Activated naive CD8-positive, alpha-beta T cell treated with anti-CD3 and anti-CD28 coated beads, Interleukin-2, amount 50 U/mL, for 24 hours (primary cell): ENCODE measurements at regions not wholly inside any gene's neighbourhood (a gene's known extent, or its start where the extent isn't known, plus 50 kb on each side); places are given as distances from the start of the nearest gene placed in this dataset.

ENCODE experiments used
- ATAC-seq: fragments of 150-1000 bp; cut with Tn5 transposase; one replicate; pipeline ENCODE4 v1.10.0; 2021
- DNase-seq: peaks from one replicate; pipeline ENCODE4 v3.0.0; 2021
- H3K27ac Mint-ChIP-seq: one replicate; pipeline ENCODE4 v1.8.0; 2021; ENCODE audit warnings: mild to moderate bottlenecking, mixed read lengths
- H3K27me3 Mint-ChIP-seq: one replicate; pipeline ENCODE4 v1.8.0; 2021; ENCODE audit warnings: mixed read lengths
- H3K36me3 Mint-ChIP-seq: one replicate; pipeline ENCODE4 v1.8.0; 2021; ENCODE audit warnings: low read depth, mixed read lengths
- H3K4me1 Mint-ChIP-seq: one replicate; pipeline ENCODE4 v1.8.0; 2021; ENCODE audit warnings: mixed read lengths
- H3K4me3 Mint-ChIP-seq: one replicate; pipeline ENCODE4 v1.8.0; 2021; ENCODE audit warnings: mild to moderate bottlenecking, moderate library complexity, mixed read lengths
- H3K9me3 Mint-ChIP-seq: one replicate; pipeline ENCODE4 v1.8.0; 2021; ENCODE audit warnings: mixed read lengths

DNA sequence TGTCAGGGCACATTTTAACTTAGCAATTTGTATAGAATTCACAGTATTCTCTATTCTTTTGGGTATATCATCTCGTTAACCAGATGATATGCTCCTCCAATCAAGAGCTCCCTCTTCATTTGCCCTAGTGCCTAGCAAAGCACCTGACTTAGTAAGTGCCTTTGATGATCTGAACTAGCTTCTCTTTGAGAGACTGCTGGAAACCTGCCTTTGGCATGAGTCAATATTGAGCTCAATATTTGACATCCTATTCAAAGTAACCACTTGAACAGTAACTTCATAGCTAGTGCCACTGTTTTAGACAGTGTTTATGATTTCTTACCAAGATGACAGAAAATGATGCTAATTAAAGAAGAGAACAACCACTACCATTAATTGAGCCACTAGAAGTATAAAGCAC is 696.3 kb upstream of the UBE2E2 start:
- Mint-ChIP-seq H3K9me3 (peaks cover 15% of the 10 kb centered on the region), H3K27ac (no peak overlapping the region), H3K27me3 (no peaks in the 10 kb centered on the region), H3K36me3 (no peaks in the 10 kb centered on the region), H3K4me3 (no peak overlapping the region), H3K4me1 (no peaks in the 10 kb centered on the region)
- DNase-seq, result no peak
- no peak for ATAC-seq

DNA sequence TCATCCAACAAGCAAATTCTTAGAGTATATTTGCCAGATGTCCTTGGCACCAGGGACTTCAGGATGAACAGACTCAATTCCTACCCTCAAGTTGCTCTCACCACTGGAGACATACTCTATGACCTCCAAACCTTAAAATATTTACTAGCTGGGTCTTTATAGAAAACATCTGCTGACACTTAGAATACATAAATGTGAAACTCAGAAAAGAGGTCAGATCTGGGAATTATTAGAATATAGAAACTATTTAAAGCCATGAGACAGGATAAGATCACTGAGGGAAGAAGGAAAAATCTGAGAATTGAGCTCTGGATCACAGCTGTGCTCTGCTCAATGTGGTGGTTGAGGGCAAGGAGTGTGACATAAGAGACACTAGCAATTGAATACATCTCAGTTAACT is 695.4 kb upstream of the UBE2E2 start:
- no peak overlapping the region for H3K27ac Mint-ChIP-seq
- no peaks in the 10 kb centered on the region for H3K36me3 Mint-ChIP-seq
- no peak for ATAC-seq
- H3K4me1 Mint-ChIP-seq, result no peaks in the 10 kb centered on the region
- H3K9me3 Mint-ChIP-seq, result peaks cover 15% of the 10 kb centered on the region
- H3K4me3 Mint-ChIP-seq, result no peak overlapping the region
- no peak for DNase-seq
- H3K27me3 Mint-ChIP-seq, result no peaks in the 10 kb centered on the region

DNA sequence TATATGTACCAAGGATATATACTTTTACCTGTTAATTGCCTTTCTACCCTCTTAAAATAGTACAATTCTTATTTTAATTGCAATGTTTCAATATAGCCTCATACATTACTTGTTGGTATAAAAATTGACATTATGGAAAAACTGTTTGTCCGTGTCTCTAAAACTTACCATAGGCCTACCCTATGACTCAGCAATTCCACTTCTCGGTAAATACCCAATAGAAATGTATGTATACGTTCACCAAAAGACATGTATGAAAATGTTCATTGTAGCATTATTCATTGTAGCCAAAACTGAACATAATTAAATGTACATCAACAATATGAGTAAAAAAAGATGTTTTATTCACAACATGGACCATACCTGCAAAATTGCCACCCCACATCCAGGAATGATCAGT is 679.2 kb upstream of the UBE2E2 start:
- Mint-ChIP-seq H3K27ac (no peak overlapping the region), H3K4me1 (peaks cover 1% of the 10 kb centered on the region), H3K9me3 (peaks cover 14% of the 10 kb centered on the region), H3K4me3 (no peak overlapping the region), H3K27me3 (no peaks in the 10 kb centered on the region), H3K36me3 (no peaks in the 10 kb centered on the region)
- ATAC-seq, result no peak
- DNase-seq, result no peak

DNA sequence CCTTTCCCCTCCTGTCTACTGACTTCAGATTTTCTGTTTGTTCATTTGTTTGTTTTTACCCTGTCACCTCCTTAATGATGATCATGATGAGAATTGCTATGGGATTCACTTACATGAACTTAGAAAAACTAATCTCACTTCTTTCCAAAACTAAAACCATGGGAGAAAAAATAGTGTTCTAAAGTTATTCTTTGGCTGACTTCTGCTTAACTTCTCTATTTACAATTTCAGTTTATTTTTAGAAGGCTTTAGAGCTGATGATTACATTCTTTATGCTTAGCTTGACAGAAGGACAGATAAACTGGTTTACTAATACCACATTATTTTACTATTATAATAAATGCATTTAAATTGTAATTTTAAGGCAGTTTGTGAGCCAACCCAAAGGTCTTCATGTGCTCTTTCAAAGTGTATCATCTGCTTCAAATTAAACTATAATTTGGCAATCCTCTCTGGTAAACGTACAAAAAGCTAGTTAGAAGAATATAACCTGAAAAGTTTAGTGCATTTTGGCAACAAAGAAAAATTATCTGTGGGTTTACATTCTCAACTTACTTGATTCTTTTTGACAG is 676.8 kb upstream of the UBE2E2 start:
- DNase-seq (no peak), ATAC-seq (no peak)
- Mint-ChIP-seq H3K9me3 (peaks cover 7% of the 10 kb centered on the region), H3K4me3 (no peak overlapping the region), H3K27ac (no peak overlapping the region), H3K36me3 (no peaks in the 10 kb centered on the region), H3K27me3 (no peaks in the 10 kb centered on the region), H3K4me1 (peaks cover 1% of the 10 kb centered on the region)

DNA sequence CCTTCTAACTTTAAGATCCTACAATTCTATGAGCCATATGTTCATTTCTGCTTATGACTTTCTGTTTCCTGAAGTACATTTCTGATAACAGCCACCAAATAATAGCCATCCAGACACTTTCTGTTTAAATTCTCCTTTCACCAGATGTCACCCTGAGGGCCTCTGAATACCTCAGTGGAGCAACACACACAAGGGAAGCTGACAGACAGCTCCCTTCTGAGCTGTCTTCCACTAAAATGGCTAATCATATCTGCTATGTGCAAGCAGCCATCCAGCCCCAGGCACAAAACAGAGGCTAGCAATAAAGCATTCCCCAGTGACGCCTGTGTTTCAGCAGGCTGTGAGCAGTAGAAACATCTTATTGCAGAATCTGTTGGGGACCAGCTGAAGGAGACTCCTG is 666.6 kb upstream of the UBE2E2 start:
- H3K36me3 Mint-ChIP-seq, result no peaks in the 10 kb centered on the region
- DNase-seq, result no peak
- H3K27me3 Mint-ChIP-seq, result no peaks in the 10 kb centered on the region
- H3K9me3 Mint-ChIP-seq, result peaks cover 6% of the 10 kb centered on the region
- H3K4me3 Mint-ChIP-seq, result no peak overlapping the region
- no peak for ATAC-seq
- no peaks in the 10 kb centered on the region for H3K4me1 Mint-ChIP-seq
- no peak overlapping the region for H3K27ac Mint-ChIP-seq

DNA sequence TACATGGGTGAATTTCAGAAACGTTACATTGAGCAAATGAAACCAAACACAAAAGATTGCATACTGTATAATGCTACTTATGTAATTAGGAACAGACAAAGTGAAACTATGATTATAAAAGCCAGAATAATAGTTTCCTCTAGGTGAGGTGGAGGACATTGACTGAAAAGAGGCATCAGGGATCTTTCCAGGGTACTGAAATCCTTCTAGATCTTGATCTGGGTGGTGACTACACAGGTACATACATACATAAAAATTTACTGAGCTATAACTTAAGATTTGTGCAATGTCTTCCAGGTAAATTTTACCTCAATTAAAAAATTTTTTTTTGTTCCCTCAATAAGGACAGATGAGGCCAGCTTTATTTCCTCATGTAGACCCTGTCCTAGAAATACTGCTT is 665.6 kb upstream of the UBE2E2 start:
- Mint-ChIP-seq H3K4me1 (no peaks in the 10 kb centered on the region), H3K36me3 (no peaks in the 10 kb centered on the region)
- ATAC-seq, result no peak

DNA sequence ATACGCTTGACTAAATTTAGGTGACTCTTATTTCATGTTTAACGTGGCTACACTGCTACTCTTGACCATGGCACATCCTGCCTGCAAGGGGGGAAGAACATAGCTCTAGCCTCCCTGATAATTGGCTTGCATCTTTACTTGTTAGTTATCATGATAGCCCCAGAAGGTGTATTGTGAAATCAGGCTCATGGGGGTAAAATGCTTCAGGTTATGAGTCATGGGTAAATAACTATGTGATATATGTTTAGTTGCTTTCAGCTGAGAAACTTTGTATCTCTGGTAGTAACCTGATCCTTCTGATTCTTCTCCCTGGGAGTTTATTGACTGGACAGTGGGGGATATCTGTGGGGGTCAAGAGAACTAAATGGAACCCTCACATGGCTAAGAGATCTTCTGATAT is 660.8 kb upstream of the UBE2E2 start:
- Mint-ChIP-seq H3K4me3 (no peak overlapping the region), H3K36me3 (no peaks in the 10 kb centered on the region), H3K9me3 (peaks cover 4% of the 10 kb centered on the region), H3K27ac (no peak overlapping the region), H3K27me3 (no peaks in the 10 kb centered on the region), H3K4me1 (no peaks in the 10 kb centered on the region)
- ATAC-seq (no peak), DNase-seq (no peak)

More for the DNA sequence above, 665.6 kb upstream of the UBE2E2 start:
- no peak overlapping the region for H3K4me3 Mint-ChIP-seq
- H3K27ac Mint-ChIP-seq, result no peak overlapping the region
- H3K27me3 Mint-ChIP-seq, result no peaks in the 10 kb centered on the region
- no peak for DNase-seq
- H3K9me3 Mint-ChIP-seq, result peaks cover 4% of the 10 kb centered on the region

DNA sequence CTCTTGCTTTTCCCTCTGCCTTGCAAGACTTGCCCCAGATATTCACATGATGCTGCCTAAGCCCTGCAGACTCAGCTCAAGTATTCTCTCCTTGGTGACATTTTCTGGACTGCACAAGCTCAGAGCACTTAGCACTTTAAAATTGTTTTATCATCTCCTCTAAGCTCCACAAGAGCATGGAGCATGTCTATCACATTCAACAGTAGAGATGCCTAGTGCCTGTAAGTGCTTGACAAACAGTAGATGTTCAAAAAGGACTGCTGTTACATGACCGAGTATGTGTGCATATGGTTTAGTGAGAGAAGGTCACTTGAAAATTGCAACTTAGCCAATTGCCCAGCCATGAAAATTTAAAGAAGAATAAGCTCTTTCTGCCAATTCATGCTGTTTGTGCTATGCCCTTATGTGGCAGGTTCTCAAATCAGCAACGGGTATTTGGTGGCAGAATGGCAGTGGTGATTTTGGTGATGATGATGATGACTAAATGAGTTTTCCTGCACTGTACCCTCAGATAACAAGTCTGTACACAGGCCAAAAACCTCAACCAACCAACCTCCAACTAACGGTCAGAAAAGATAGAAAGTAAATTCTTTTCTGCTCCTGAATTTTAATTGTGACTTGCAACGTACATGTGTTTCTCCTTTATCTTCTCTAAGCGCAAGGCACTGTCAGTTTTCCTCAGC is 647.2 kb upstream of the UBE2E2 start:
- DNase-seq, result no peak
- Mint-ChIP-seq H3K27ac (no peak overlapping the region), H3K4me3 (no peak overlapping the region), H3K36me3 (no peaks in the 10 kb centered on the region), H3K27me3 (no peaks in the 10 kb centered on the region), H3K4me1 (no peaks in the 10 kb centered on the region), H3K9me3 (no peaks in the 10 kb centered on the region)
- ATAC-seq, result no peak

DNA sequence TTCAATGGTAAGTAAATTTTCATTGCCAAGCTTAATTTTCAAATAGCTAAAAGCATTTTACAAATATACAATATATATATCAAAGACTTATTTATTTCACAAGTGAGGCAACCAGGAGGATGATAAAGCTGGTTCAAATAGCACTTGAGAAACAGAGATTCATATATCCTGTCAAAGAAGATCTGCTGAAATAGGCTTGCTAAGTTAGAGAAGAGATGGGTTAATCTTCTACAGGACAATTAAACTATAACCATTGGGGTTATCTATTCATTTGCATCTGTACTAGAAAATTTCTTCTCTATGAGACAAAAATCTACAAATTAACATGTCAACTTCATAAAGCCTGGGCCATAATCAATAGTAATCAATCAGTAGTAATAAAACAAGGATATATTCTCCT is 637.7 kb upstream of the UBE2E2 start:
- no peaks in the 10 kb centered on the region for H3K36me3 Mint-ChIP-seq
- no peak overlapping the region for H3K4me3 Mint-ChIP-seq
- no peak overlapping the region for H3K27ac Mint-ChIP-seq
- H3K27me3 Mint-ChIP-seq, result no peaks in the 10 kb centered on the region
- DNase-seq (no peak), ATAC-seq (no peak)
- no peaks in the 10 kb centered on the region for H3K4me1 Mint-ChIP-seq
- no peaks in the 10 kb centered on the region for H3K9me3 Mint-ChIP-seq

DNA sequence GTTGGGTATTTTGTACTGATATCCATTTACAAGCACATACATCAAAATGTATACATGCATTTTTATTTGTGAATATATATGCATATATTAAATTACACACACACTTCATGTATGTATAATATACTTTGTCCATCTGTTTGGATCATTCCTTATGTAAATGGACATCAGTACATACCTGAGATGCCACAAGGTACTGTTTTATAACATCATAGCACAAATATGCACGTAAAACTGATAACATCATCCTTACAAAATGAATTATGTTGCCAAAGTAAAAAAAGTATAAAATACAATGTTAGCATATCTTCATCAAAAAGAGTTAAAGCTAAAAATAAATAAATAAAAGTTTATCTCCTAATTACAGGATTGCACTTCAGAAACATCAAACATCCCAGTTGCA is 634.8 kb upstream of the UBE2E2 start:
- no peak for ATAC-seq
- DNase-seq, result no peak
- Mint-ChIP-seq H3K36me3 (no peaks in the 10 kb centered on the region), H3K4me1 (no peaks in the 10 kb centered on the region), H3K27ac (no peak overlapping the region), H3K4me3 (no peak overlapping the region), H3K9me3 (no peaks in the 10 kb centered on the region), H3K27me3 (no peaks in the 10 kb centered on the region)

DNA sequence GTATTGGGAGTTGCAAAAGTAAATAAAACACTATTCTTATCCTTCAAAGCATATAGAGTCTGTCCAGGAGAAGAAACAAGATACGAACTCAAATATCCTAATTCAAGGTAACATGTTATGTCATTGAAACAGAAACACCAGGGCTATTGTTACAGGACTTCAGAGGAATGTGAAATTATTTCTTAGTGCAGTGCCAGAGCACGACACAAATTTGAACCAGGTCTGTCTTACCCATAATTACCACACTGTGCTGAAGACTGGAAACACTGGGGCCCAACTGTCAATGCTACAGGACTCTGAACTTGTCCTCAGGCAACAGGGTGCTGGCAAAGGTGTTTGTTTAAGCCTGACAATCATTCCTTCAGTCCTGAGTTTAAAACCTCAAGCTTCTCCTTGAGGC is 633.6 kb upstream of the UBE2E2 start:
- H3K27me3 Mint-ChIP-seq, result no peaks in the 10 kb centered on the region
- no peak for DNase-seq
- no peak for ATAC-seq
- H3K9me3 Mint-ChIP-seq, result no peaks in the 10 kb centered on the region
- no peak overlapping the region for H3K27ac Mint-ChIP-seq
- no peak overlapping the region for H3K4me3 Mint-ChIP-seq
- no peaks in the 10 kb centered on the region for H3K4me1 Mint-ChIP-seq
- no peaks in the 10 kb centered on the region for H3K36me3 Mint-ChIP-seq

DNA sequence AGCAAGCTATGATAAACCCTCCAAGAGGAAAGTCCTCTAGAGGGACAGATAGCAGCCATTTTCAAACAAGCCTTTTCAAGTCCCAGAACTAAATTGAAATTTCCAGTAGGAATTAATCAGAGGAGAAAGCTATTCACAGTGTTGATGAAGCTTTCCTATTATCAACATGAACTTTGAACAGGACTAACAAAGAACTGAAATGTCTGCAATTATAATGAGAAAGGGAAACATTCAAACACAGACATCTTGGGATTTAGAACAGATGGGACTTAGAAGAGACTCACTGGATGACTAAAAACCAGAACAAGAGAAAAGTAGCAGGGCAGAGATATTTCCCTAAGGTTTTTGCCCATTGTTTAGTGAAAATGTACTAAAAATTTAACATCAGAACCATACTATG is 622.1 kb upstream of the UBE2E2 start:
- Mint-ChIP-seq H3K4me3 (no peak overlapping the region), H3K9me3 (no peaks in the 10 kb centered on the region), H3K4me1 (no peaks in the 10 kb centered on the region)

DNA sequence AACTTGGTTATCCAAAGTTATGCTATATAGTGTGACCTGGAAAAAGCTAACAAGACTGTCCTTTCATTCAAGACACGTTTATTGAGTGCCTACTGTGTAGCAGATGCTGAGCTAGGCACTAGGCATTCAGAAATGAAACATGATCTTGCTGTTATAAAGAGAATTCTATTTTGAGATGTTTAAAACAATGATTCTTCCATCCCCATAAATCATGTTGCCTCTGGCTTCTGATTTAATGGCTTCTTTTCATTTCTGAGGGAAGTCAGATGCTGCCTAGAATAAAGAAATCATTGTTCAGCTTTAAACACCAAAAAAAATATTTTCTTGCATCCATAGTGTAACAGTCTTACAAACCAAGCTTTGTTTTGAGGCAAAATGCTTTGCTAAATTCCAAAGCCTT is 620.9 kb upstream of the UBE2E2 start:
- ATAC-seq (no peak), DNase-seq (no peak)
- Mint-ChIP-seq H3K4me3 (no peak overlapping the region), H3K9me3 (no peaks in the 10 kb centered on the region), H3K36me3 (no peaks in the 10 kb centered on the region), H3K4me1 (no peaks in the 10 kb centered on the region), H3K27ac (no peak overlapping the region), H3K27me3 (no peaks in the 10 kb centered on the region)

More for the DNA sequence above, 622.1 kb upstream of the UBE2E2 start:
- H3K27me3 Mint-ChIP-seq, result no peaks in the 10 kb centered on the region
- H3K27ac Mint-ChIP-seq, result no peak overlapping the region
- H3K36me3 Mint-ChIP-seq, result no peaks in the 10 kb centered on the region
- ATAC-seq (no peak), DNase-seq (no peak)

DNA sequence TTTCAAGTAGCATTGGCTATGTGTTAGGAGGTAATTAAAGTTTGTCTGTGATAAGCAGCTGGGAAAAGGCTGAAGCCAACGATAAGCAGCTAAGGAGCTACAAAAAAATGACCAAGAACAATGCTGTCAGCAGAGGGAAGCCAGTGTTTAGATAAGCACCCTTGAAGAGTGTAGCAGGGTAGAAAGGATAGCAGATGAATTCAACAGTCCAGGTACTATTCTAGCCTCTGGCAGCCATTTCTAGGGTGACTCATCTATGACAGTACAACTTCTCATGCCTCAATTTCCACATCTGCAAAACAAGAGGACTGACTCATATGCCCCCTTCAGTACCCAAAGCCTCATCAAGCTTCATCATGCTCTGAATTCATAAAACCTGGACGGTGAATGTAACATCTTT is 617.6 kb upstream of the UBE2E2 start:
- ATAC-seq (peak; percentile 52), DNase-seq (no peak)
- Mint-ChIP-seq H3K4me3 (no peak overlapping the region), H3K9me3 (no peaks in the 10 kb centered on the region), H3K36me3 (no peaks in the 10 kb centered on the region), H3K27ac (no peak overlapping the region), H3K4me1 (no peaks in the 10 kb centered on the region), H3K27me3 (no peaks in the 10 kb centered on the region)

DNA sequence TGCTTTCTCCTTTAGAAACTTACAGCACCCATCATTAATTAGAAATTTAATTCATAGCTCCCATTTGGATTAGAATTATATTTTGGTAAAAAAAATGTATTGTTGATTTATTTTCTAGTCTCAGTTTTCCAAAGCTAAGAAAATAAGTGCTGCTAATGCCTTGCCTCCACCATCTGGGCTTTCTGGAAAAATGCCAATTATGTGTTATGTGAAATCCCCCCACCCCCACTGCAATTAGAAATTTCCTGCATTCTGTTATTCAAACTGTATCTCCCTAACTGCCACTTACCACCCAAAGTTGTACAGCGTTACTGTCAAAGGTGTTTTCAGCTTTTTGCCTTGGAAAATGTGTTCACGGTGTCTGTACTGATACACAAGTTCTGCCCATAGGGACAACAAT is 617.2 kb upstream of the UBE2E2 start:
- Mint-ChIP-seq H3K4me1 (no peaks in the 10 kb centered on the region), H3K27me3 (no peaks in the 10 kb centered on the region), H3K9me3 (no peaks in the 10 kb centered on the region), H3K4me3 (no peak overlapping the region), H3K27ac (no peak overlapping the region), H3K36me3 (no peaks in the 10 kb centered on the region)
- ATAC-seq (no peak), DNase-seq (no peak)

DNA sequence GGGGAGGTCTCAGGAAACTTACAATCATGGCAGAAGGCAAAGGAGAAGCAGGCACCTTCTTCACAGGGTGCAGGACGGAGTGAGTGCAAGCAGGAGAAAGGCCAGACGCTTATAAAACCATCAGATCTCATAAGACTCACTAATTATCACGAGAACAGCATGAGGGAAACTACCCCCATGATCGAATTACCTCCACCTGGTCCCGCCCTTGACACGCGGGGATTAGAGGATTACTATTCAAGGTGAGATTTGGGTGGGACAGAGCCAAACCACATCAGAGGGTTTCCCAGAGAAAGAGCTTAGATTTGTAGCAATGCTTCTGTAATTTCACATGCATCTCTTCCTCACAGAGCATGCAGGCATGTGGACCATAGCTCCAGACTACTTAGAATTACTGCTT is 615.7 kb upstream of the UBE2E2 start:
- ATAC-seq (no peak), DNase-seq (no peak)
- Mint-ChIP-seq H3K4me1 (no peaks in the 10 kb centered on the region), H3K27me3 (no peaks in the 10 kb centered on the region), H3K9me3 (no peaks in the 10 kb centered on the region), H3K4me3 (no peak overlapping the region), H3K36me3 (no peaks in the 10 kb centered on the region), H3K27ac (no peak overlapping the region)
